ENCODE measurements at regions not wholly inside any gene's neighbourhood (a gene's known extent, or its start where the extent isn't known, plus 50 kb on each side); places are given as distances from the start of the nearest gene placed in this dataset.
"Not testable (repeated sequence)": the region's sequence is repeated elsewhere in the genome, so short reads cannot be mapped to it uniquely, and the experiment has no call there.

GRCh38 chr21:30033441-30033840, 93.6 kb upstream of the GRIK1 start:
- Histone ChIP-seq H3K9me3 (no peaks in the 10 kb centered on the region), H3K36me3 (no peaks in the 10 kb centered on the region), H3K27me3 (no peaks in the 10 kb centered on the region), H3K4me3 (ENCODE audit: low read depth, low read length) (no peak overlapping the region), H3K4me1 (no peaks in the 10 kb centered on the region)
- no peak for DNase-seq
- TF ChIP-seq, protein P1, sequence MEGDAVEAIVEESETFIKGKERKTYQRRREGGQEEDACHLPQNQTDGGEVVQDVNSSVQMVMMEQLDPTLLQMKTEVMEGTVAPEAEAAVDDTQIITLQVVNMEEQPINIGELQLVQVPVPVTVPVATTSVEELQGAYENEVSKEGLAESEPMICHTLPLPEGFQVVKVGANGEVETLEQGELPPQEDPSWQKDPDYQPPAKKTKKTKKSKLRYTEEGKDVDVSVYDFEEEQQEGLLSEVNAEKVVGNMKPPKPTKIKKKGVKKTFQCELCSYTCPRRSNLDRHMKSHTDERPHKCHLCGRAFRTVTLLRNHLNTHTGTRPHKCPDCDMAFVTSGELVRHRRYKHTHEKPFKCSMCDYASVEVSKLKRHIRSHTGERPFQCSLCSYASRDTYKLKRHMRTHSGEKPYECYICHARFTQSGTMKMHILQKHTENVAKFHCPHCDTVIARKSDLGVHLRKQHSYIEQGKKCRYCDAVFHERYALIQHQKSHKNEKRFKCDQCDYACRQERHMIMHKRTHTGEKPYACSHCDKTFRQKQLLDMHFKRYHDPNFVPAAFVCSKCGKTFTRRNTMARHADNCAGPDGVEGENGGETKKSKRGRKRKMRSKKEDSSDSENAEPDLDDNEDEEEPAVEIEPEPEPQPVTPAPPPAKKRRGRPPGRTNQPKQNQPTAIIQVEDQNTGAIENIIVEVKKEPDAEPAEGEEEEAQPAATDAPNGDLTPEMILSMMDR (IDR thresholded peaks at IDR 0.05; ENCODE audit: low read depth, low read length): no peak

DNA sequence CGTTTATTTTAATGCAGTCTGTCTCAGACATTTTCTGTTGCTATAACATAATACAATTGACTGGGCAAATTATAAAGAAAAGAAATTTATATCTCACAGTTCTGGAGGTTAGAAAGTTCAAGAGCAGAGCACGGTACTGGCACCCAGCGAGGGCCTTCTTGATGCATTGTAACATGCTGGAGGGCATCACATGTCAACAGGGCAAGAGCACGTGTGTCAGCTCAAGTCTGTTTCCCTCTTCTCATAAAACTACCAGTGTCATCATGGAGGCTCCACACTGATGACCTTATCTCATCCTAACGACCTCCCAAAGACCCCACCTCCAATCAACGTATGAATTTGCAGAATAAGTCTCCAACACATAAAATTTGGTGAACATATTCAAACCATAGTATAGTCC, 90.6 kb upstream of the GRIK1 start:
- no peak for DNase-seq
- H3K36me3 ChIP-seq: no peaks in the 10 kb centered on the region
- no peaks in the 10 kb centered on the region for H3K9me3 ChIP-seq
- TF ChIP-seq, protein P1 (IDR thresholded peaks at IDR 0.05; ENCODE audit: low read depth, low read length): no peak
- H3K4me1 ChIP-seq: no peaks in the 10 kb centered on the region
- H3K27me3 ChIP-seq: no peaks in the 10 kb centered on the region
- H3K4me3 ChIP-seq (ENCODE audit: low read depth, low read length): no peak overlapping the region

DNA sequence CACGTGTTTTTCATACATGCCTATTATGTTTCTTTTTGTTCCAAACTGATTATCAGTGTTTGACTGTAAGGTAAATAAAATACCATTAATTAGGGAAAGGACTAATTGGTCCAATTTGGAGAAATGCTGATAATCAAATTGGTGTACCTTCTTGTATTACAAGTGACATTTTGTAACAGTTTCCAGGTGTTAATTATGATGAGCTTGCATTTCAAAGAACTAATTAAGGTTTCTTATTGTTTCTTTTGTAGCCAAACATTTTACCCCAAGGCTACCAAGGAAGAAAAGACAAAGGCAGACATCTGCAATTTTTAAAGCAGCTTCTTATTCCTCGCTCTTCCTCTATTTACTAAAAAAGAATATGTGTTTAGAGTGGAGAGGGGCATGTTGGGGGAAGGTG, 88.7 kb upstream of the GRIK1 start:
- Histone ChIP-seq H3K4me1 (no peaks in the 10 kb centered on the region), H3K9me3 (no peaks in the 10 kb centered on the region), H3K27me3 (no peaks in the 10 kb centered on the region), H3K4me3 (ENCODE audit: low read depth, low read length) (no peak overlapping the region), H3K36me3 (no peaks in the 10 kb centered on the region)
- DNase-seq: no peak
- TF ChIP-seq, protein P1 (IDR thresholded peaks at IDR 0.05; ENCODE audit: low read depth, low read length): no peak

DNA sequence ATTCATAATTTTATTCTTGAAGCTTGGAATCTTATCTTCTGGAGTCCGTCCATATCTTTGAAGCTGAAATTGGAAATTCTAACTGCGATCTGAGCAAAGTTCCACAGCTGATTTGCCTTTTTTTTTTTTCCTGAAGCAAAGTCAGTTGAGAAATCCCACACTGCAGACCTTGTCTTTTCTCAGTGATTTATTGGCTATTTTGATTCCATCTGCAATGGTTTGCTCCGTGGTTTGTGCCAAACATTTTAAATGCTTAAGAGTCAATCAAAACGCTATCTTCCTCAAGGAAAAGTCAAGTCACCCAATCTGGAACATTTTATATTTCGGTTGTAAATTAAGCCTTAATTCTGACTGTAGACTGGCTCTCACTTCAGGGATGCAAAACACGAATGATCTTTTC, 88.2 kb upstream of the GRIK1 start:
- Histone ChIP-seq H3K27me3 (no peaks in the 10 kb centered on the region), H3K4me1 (no peaks in the 10 kb centered on the region), H3K36me3 (no peaks in the 10 kb centered on the region), H3K9me3 (no peaks in the 10 kb centered on the region), H3K4me3 (ENCODE audit: low read depth, low read length) (no peak overlapping the region)
- TF ChIP-seq, protein P1 (IDR thresholded peaks at IDR 0.05; ENCODE audit: low read depth, low read length): no peak
- DNase-seq: no peak

DNA sequence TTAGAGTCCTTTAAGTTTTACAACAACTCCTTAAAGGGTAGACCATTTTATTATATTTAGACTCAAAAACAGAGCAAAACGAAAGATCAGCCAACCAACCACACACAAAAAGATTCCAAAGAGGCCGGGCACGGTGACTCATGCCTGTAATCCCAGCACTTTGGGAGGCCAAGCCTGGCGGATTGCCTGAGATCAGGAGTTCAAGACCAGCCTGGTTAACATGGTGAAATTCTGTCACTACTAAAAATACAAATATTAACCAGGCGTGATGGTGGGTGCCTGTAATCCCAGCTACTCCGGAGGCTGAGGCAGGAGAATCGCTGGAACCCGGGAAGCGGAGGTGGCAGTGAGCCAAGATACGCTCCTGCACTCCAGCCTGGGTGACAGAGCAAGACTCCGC, 83.3 kb upstream of the GRIK1 start:
- H3K4me1 ChIP-seq; H3K27me3 ChIP-seq; H3K4me3 ChIP-seq (ENCODE audit: low read depth, low read length); H3K36me3 ChIP-seq; DNase-seq; H3K9me3 ChIP-seq: not testable (repeated sequence)

- H3K27me3 ChIP-seq: no peaks in the 10 kb centered on the region
- no peak for DNase-seq
- no peaks in the 10 kb centered on the region for H3K4me1 ChIP-seq
- TF ChIP-seq, protein P1 (IDR thresholded peaks at IDR 0.05; ENCODE audit: low read depth, low read length): no peak
- H3K36me3 ChIP-seq: no peaks in the 10 kb centered on the region
- no peak overlapping the region for H3K4me3 ChIP-seq (ENCODE audit: low read depth, low read length)
- no peaks in the 10 kb centered on the region for H3K9me3 ChIP-seq
Measured at GRCh38 chr21:30014886-30015285, 75.1 kb upstream of the GRIK1 start.

DNA sequence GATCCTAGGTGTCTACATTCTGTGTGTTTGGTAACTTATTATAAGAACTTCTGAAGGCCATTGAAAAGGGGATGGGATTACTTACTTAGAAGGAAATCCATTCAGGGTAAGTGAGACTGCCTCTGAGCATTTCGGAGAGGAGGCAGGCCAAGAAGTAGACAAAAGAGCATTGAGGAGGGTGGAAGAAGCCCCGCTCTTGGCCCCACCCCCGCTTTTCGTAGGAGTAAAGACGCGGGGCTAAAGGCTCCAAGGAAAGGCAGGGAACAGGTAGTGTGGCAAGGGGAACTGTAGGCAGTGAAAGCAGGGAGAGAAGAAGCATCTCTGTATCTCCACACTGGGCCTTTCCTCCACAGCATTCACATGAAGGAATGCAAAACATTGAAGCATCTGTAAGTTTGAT, 51.8 kb upstream of the GRIK1 start:
- TF ChIP-seq, protein P1 (IDR thresholded peaks at IDR 0.05; ENCODE audit: low read depth, low read length): no peak
- DNase-seq: no peak
- no peaks in the 10 kb centered on the region; the same call in 1 of the 2 replicates for H3K9me3 ChIP-seq
- H3K4me3 ChIP-seq (ENCODE audit: low read depth, low read length): no peak overlapping the region
- no peaks in the 10 kb centered on the region for H3K36me3 ChIP-seq
- H3K4me1 ChIP-seq: no peaks in the 10 kb centered on the region
- H3K27me3 ChIP-seq: no peaks in the 10 kb centered on the region
